GM21717 (cell line): ENCODE measurements at regions not wholly inside any gene's neighbourhood (a gene's known extent, or its start where the extent isn't known, plus 50 kb on each side); places are given as distances from the start of the nearest gene placed in this dataset.

Experiments
- ATAC-seq: cut with Tn5 transposase; IDR thresholded peaks from one replicate; pipeline ENCODE4 v1.9.1; 2021; ENCODE audit warnings: mild to moderate bottlenecking, moderate library complexity; ENCODE audit not compliant: unreplicated experiment

GRCh38 chr12:94760786-94761185 lies 110.4 kb upstream of the TMCC3 start:
- ATAC-seq, result no peak

DNA sequence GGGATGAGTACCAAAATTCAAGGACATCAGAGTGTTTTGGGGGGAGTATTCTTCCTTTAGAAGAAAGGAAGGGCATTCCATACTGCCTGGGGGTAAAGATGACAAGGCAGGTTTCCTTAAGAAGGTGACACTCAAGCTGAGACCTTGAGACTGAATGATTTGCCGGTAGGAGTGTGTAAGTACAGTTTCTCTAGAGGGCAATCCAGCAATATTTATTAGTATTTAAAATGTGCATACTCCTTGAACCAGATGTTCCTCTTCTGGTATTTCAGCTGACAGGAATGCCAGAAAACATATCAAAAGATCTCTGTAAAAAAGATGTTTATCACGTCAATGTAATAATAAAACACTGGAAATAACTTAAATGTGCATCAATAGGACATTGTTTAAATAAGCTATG lies 106.4 kb upstream of the TMCC3 start:
- no peak for ATAC-seq

DNA sequence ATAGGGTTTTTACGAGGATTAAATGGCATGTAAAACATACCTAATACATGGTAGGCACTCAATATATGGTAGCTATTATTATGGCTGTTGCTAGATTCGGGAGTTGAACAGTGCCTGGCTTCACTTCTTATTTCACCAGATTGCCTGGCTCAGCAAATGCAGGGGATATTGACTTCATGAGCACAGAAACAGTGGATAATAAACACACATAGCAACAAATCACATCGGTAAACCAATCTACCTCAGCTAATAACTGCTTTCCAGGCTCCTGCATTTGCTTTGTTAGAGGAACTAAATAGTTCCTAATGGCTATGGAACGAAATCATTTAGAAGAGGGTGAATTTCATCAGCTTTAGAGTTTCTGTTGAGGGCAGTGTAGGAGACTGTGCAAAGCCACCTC lies 105.2 kb upstream of the TMCC3 start:
- ATAC-seq, result no peak

- no peak for ATAC-seq
Observed at GRCh38 chr12:94754653-94755052, 104.3 kb upstream of the TMCC3 start.

DNA sequence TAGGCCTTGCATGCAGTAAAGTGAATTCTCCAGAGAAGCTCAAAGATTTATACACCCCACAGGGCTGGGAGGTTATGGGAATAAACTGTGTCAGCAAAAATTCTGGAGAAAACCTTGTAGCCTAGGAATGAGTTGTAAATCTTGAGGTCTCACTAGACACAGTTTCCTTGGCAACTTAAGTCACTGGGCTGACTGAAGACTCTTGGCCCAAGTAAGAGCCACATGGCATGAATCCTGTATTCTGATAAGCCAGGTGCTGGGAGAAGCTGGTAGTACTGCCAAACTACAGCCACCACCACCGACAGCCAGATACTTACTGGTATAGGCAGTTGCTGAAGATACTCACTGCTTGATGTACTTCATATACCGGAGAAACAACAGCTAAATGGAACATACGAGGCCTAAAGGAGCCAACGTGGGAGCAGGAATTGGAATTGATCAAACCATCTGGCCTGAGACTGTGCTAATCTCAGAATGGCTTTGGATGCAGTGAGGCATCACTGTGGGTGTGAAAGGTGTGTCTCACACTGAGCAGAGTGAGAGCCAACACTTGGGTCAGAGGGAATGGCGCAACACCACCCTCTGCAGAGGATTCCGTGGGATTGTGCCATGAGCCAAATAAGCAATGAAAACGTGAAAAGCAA lies 102.8 kb upstream of the TMCC3 start:
- ATAC-seq, result no peak

DNA sequence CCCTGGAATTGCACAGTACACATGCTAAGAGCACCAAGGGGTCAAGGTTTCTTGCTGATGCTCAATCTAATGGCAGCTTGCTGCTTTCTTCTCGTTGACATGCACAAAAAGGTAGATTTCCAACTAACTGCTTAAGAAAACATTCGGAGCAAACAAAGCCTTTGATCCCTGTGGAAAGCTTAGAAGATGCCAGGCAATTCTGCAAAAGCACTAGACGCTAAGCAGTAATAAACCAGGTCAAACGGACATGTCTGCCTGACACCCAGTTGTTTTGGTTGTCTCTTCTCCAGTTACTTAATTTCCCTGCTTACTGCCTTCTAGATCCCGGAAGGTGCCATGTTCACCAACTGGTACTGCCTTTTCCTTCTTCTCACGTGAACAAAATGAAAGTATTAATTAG lies 100.5 kb upstream of the TMCC3 start:
- no peak for ATAC-seq

GRCh38 chr12:94749890-94750289 lies 99.5 kb upstream of the TMCC3 start:
- no peak for ATAC-seq

DNA sequence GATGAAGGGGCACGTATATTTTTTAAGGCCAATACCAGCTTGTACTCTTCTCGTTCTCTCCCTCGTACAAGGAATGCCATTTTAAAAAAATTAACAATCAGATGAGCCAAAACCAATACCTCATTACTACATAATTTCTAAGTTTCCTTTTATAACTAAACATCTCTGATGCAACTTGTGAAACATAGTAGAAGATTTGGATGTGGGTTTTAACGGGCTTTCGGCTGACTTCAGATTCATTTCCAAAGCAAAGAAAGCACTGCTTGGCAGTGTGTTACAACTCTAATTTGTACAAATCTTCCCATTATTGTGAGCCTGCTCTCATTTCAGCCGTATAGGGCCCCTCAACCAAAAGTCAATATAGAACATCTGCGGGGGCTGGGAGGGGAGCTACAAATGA lies 99.1 kb upstream of the TMCC3 start:
- no peak for ATAC-seq

DNA sequence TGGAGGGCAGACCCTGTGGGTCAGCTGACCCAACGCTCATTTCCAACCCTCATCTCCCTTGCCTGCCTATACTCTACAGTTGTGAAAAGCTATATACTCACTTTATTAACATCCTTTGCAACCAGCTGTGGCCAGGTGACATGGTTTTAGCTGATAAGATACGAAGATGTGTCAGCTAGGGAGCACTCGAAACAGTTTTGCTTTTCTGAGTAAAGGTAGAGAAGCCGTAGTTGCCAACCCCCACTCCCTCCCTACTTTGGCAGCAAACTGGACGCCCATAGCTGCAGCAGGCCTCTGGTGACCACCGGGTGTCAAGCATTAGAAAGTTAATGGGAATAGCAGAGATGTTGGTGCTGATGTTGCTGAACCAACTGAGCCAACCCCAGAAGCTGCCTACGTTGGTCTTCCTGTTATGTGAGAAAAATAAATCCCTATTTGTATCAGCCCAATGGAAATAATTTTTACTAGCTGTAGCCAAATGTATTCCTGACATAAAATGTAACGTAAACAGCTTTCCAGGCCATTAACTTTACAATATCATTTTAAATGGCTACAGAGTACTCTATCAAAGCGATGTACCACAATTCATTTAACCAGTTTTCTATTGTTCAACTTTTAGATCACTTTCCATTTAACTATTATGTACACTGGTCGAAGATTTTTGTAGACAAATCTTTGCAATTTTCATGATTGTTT lies 98.5 kb upstream of the TMCC3 start:
- ATAC-seq, result no peak

GRCh38 chr12:94745562-94745961 lies 95.2 kb upstream of the TMCC3 start:
- ATAC-seq, result no peak

- ATAC-seq, result no peak
Observed at GRCh38 chr12:94743174-94743573, 92.8 kb upstream of the TMCC3 start.

DNA sequence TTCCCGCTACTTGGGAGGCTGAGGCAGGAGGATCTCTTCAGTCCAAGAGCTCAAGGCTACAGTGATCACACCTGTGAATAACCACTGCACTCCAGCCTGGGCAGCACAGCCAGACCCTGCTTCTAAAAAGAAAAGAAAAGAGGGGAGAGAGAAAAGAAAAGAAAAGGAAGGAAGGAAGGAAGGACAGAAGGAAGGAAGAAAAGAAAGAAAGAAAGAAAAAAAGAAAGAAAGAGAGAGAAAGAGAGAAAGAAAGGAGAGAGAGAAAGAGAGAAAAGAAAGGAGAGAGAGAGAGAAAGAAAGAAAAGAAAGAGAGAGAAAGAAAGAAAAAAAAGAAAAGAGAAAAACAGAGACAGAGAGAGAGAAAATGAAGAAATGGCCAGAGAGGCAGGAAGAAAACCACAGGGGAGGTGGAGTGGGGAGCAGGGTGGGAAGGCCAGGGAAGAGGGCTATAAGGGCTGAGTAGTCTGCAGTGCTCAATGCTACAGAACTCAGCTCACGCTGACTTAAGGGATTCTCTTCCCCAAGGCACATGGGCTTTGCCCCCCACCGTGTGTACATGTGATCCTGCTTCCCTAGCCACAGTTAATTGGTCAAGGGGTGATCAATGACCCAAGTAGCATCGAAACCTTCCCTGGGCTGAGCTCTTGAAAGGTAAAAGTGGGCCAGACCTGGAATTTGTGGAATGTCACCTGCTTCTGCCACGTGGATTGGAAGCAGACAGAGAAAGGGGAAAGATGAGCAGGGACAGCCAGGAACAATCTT lies 90.4 kb upstream of the TMCC3 start:
- ATAC-seq, result no peak

GRCh38 chr12:94736820-94737219 lies 86.5 kb upstream of the TMCC3 start:
- ATAC-seq, result no peak

DNA sequence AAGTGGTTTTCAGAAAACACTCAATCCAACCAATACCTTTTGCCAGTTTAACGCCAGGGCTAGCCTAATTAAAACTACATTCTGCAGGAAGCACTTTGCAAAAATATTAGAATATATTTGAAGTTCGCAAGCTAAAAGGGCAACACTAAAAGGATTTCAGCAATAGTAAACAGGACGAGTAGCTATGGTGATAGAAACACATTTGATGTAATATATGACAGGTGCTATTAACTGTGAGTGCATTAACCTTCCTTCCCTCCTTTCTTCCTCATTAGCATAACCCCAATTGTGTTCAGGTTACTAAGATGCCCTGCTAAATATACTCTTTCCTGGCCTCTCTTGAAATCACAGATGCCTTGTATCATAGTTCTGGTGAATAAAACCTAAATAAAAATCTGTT lies 85.6 kb upstream of the TMCC3 start:
- ATAC-seq, result no peak

GRCh38 chr12:94733727-94734126 lies 83.4 kb upstream of the TMCC3 start:
- ATAC-seq, result no peak

DNA sequence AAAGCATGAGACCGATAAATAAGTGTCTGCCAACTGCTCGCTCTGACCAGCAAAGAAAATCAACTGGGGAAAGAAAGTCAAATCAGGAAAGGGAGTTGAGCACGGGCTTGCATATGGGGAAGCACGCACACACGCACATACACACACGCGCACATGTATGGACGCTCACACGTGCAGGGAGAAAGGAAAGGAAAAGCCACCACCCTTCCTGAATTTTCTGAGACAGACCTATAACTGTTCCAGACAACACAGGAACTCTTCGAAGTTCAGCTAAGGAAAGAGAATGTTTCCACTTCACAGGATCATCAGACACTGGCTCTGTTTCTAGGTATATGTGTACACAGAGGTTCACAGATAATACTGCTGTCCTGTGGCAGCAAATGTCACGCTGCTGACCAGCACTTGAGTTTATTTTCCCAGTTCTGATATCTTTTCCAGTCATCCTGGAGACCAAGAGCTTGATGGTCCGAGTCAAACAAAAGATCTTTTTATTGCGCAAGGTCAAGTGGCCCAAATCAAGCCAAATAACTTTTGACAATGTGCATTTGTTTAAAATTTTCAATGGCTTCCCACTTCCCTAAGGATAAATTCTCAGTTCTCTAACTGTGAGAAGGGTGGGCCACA lies 82.1 kb upstream of the TMCC3 start:
- ATAC-seq, result no peak

DNA sequence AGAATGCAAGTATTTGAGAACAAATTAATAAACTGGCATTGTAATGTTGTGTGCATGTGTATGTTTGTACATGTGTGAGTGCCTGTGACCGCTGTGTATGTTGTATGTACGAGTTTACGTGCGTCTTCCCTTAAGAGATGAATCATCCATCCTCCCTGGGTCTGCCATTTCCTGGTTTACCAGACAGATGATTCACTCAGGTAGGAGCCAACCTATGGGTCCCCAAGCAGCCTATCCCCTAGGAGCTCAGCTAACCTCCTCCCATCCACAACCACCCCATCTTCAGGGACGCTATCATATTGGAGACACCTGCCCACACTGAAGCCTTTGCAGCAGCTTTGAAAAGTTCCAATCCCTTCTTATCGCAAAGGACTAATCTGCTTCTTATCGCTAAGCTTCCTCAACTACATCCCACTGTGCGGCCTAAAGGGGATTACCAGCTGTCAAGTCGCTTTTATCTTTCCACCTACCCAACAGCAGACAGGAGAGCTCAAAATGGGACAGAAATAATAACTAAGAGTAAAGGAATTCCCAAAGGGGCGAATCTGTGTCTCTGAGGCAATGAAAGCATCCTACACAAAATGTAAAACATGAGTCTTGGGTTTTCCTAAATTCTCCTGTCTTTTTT lies 81.5 kb upstream of the TMCC3 start:
- ATAC-seq, result no peak

DNA sequence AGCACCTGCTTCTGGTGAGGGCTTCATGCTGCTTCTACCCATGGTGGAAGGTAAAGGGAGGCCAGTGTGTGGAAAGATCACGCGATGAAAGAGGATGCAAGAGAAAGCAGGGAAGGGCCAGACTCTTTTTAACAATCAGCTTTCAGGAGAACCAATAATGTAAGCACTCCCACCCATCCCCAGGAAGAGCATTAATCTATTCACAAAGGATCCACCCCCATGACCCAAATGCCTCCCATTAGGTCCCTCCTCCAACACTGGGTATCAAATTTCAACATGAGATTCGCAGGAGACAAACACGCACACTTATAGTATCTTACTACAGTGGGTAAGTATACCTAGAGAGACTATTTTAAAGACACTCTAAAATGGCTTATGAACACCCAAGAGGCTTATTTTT lies 80.5 kb upstream of the TMCC3 start:
- no peak for ATAC-seq

DNA sequence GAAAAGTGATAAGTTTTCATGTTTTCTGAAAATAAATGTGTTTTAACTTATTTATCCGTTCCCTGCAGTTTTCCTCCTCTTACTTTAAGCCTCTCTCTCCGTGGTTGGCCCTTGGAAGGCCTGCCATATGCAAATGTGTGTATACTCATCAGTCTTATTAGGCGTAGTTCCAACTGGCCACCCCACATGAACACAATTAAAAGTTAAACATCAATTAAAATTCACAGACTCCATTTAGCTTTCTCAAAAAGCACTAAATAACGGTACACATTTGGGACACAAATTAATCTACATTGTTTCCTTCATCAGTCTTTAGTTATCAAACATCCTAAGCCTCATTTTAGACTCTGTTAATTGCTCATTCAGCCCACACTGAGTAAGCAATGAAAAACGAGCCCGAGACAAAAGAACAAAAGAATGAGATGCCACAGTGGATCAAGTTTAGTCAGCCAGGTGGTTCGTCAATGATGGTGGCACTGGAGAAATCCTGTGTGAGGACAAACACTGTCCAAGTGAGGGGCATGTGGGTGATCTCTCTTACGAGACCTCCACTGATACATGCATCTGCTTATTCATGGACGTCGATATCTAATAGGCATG lies 76.0 kb upstream of the TMCC3 start:
- no peak for ATAC-seq

- no peak for ATAC-seq
Observed at GRCh38 chr12:94725375-94726168, 75.2 kb upstream of the TMCC3 start.
